Femur (tissue), 1 donor: ENCODE measurements at regions not wholly inside any gene's neighbourhood (a gene's known extent, or its start where the extent isn't known, plus 50 kb on each side); places are given as distances from the start of the nearest gene placed in this dataset.

ENCODE experiments used
- DNase-seq: peaks from one replicate; pipeline ENCODE4 v3.0.0-alpha.2; 2017

DNA sequence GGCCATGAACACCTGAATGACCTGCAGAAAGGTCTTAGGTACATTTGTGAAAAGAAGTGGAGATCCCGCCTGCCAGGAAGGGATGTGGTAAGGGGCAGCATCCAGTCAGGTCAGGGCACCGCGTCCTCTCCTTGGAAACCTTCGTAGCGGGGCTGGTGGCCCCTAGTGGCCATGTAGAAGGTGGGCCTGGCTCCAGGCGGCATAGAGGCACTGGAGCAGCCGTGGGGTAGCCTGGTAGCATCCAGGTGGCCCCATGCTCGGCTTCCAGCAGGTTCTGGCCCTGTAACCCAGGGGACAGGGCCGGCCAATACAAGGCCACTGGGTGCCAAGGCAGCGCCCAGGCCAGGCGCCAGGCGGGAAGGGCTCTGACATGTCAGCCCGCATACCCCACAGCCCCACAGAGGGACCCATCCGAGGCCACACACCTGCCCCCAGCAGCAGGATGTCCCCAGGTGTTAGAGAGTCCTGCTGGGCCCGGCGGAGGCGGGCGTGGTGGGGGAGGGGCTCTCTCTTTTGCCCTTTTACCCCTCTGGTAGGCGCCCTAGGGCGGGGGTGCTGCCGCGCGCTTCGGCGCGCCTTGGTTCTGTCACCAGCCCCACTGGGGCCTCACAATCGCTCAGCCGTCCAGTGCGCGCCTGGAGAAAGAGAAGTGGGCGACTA is 58.3 kb upstream of the SPATA31E1 start:
- DNase-seq: no peak

DNA sequence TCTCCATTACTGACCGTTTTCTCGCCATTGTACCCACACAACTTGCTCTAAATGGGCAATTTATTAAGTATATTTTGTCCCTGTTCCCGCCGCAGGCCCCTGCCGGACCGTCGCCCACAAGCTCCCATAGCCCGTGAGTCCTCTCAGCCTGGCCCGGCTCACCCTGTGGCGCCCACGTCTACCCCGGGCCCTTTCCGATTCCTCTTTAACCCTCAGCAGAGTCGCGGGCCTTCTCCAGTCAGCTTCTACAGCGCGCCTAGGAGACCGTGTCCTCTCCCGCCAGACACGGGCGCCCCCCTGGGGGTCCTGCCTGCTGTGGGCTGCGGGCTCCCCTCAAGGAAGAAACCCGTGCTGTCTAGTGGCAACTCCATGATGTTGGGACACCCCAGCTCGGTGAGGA is 57.8 kb upstream of the SPATA31E1 start:
- DNase-seq: no peak

DNA sequence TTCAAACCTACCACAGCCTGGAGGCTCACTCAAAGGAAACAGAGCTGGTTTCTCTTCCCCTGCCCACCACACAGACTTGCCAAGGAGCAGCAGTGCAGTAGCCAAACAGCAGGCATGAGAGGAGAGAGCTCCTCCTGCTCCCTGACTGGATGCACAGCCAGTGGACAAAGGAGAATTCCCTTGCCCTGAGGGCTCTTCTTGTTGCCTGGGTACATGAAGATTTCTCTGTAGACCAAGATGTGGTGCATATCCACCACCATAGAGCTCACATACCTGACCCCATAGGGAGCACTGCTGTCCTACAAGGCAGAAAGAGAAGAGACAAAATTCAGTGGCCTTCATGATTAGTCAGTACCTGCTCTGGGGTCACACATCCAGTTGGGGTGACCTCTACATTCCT is 56.3 kb upstream of the SPATA31E1 start:
- DNase-seq: no peak

DNA sequence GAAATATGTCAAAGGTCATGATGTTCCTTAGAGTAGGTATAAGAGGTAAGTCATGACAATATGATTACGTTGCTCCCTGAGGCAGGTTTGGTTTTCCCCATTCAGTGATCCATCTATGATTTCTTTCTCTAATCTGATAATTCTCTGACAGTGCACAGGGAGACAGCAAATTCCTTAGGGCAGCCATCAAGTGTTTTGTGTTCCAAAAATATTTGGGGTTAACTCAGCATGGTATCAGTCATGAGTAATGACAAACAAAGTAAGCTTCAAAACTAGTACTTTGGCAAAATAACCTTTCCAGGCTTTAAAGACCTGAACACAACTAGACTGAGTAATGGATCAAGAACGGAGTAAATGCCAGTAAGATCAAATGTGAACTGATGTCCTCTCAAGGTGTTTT is 55.3 kb upstream of the SPATA31E1 start:
- no peak for DNase-seq

DNA sequence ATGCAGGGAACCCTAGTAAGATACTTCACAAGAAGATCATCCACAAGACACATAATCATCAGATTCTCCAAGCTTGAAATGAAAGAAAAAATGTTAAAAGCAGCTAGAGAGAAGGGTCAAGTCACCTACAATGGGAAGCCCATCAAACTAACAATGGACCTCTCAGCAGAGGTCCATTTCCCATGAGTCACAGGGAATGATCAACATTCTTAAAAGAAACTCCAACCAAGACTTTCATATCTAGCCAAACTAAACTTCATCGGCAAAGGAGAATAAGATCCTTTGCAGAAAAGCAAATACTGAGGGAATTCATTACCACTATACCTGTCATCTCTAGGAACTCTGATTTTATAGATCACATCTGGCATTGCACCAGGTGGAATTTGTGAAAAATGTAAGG is 52.9 kb upstream of the SPATA31E1 start:
- DNase-seq: no peak

DNA sequence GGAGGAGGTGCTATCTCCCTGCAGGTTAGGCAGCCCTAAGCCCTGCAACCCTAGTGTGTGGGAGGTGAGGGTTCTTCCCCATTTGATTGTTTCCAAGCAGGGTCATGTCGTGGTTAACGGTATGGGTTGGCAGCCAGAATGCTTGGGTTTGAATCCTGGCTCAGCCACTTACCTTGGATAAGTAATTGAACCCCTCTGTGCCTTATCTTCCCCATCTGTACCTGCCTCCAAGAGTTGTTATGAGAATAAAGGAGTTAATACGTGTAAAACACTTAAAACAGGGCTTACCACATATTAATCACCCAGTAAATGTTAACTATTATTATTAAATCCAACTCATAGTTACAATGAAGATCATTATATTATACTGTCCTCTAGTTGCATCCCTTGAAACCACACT is 52.2 kb upstream of the SPATA31E1 start:
- DNase-seq: no peak

DNA sequence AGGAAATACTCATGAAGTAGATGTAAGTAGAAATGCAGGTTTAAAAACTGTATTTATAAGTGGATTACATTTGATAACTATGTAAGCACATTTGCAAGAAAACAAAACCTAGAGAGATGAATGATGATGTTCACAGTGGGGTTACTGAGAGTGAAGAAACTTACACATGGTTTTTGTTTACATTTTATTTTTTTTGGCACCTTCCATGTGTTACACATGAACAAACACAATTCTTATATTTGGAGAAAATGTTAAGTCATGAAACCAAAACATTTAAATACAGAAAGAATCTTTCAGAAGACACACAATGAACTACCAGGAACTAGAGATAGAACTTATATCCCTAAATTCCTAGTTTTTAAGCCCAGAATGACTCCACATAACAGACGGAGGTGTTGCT is 51.5 kb upstream of the SPATA31E1 start:
- no peak for DNase-seq
